ENCODE measurements at regions not wholly inside any gene's neighbourhood (a gene's known extent, or its start where the extent isn't known, plus 50 kb on each side); places are given as distances from the start of the nearest gene placed in this dataset.
A peak's percentile ranks its signal among the peaks of the same experiment; 100 is the strongest.

GRCh38 chr5:173709145-173709544 is 92.7 kb upstream of the BOD1 start:
- in situ Hi-C loops (cut with MboI), result no loop called here
- Histone ChIP-seq H3K9me1 (ENCODE audit: control insufficient read depth, insufficient read depth, low read length) (no peaks in the 10 kb centered on the region), H3K4me1 (replicated peaks in 1 of 2; ENCODE audit: control insufficient read depth in 2 of 2, insufficient read depth in 2 of 2, low read length in 2 of 2) (peaks cover 7% of the 10 kb centered on the region in 2 experiments; a peak in 4 of 5 replicates), H3K9me3 (replicated peaks; ENCODE audit: control insufficient read depth, insufficient read depth, low read depth, low read length) (no peaks in the 10 kb centered on the region), H2AFZ (ENCODE audit: low read depth, low read length) (peak overlapping the region; percentile 46), H3K79me2 (ENCODE audit: control insufficient read depth, insufficient read depth, low read length) (no peaks in the 10 kb centered on the region), H3K36me3 (ENCODE audit: control insufficient read depth, insufficient read depth, low read length) (no peaks in the 10 kb centered on the region), H3K4me3 (no peak overlapping the region), H4K20me1 (replicated peaks; ENCODE audit: control insufficient read depth, insufficient read depth, low read length) (no peaks in the 10 kb centered on the region), H3K9ac (ENCODE audit: insufficient read depth in 1 of 2, low read depth in 2 of 2, low read length in 2 of 2) (no peak overlapping the region; a peak in 1 of 4 replicates), H3K4me2 (ENCODE audit: insufficient read depth, low read length) (no peak overlapping the region), H3K27ac (ENCODE audit: extremely low read depth, low read depth, low read length) (no peak overlapping the region), H3K27me3 (ENCODE audit: control insufficient read depth in 2 of 2, insufficient read depth in 2 of 2, low read length in 2 of 2) (no peaks in the 10 kb centered on the region)
- ATAC-seq (no peak), DNase-seq (ENCODE audit: extremely low read depth in 1 of 4, low spot score in 3 of 4) (no peak), FAIRE-seq (no peak)
- POLR2A ChIA-PET, result interaction anchor here (1.0 kb wide), 1 partner anchor 12 kb away, joined by 4 read pairs; no protein-coding TSS in a partner anchor
- CTCF ChIA-PET (ENCODE audit: low intra/inter-chr PET ratio), result no interaction called here
- WGBS (ENCODE audit: insufficient coverage, low coverage, missing lambda C conversion rate), result 60% methylated on average over 3 of the region's 3 CpGs
- no TSS peak for BruUV-seq (replicated peaks)
- intact Hi-C loops (cut with micrococcal nuclease), result loop anchor here (10.0 kb wide), 1 partner anchor 176 kb away; the partner anchor contains the start of gene CPEB4
- TF ChIP-seq ADNP (tag; IDR thresholded peaks at IDR 0.05), result no peak
- no peak for TF ChIP-seq KAT2B (IDR thresholded peaks at IDR 0.05; ENCODE audit: low read depth, low read length)
- peak; percentile 75 for TF ChIP-seq RBM25 (IDR thresholded peaks at IDR 0.05; ENCODE audit: low read depth, low read length, severe bottlenecking)
- TF ChIP-seq ZNF507 (tag; conservative IDR thresholded peaks at IDR 0.05), result no peak
- TF ChIP-seq RCOR1 (IDR thresholded peaks at IDR 0.05; ENCODE audit: borderline replicate concordance in 1 of 2, low read depth in 2 of 2, low read length in 2 of 2), result 0 out of 4 replicates have a peak, but pooled peaks of 1 of the 2 experiments have one; percentile 2
- TF ChIP-seq ZNF436 (CRISPR knock-in tag; IDR thresholded peaks at IDR 0.05), result peak; percentile 63; the same call in 1 of the 2 replicates
- no peak for TF ChIP-seq RBM22 (IDR thresholded peaks at IDR 0.05; ENCODE audit: low read depth, low read length, poor library complexity, severe bottlenecking)
- TF ChIP-seq ZNF324 (CRISPR knock-in tag; IDR thresholded peaks at IDR 0.05), result no peak
- TF ChIP-seq DDX20 (tag; IDR thresholded peaks at IDR 0.05; ENCODE audit: low read depth), result no peak
- TF ChIP-seq CEBPG (CRISPR knock-in tag; IDR thresholded peaks at IDR 0.05), result no peak
- no peak for TF ChIP-seq CEBPG (tag; conservative IDR thresholded peaks at IDR 0.05 in 1 of 2, IDR thresholded peaks at IDR 0.05 in 1 of 2)
- no peak for TF ChIP-seq SETDB1 (IDR thresholded peaks at IDR 0.05; ENCODE audit: low read length)
- peak; percentile 71; the same call in 1 of the 2 replicates for TF ChIP-seq SMARCA5 (IDR thresholded peaks at IDR 0.05)
- TF ChIP-seq MLX (CRISPR knock-in tag; conservative IDR thresholded peaks at IDR 0.05), result no peak
- TF ChIP-seq ZNF740 (CRISPR knock-in tag; IDR thresholded peaks at IDR 0.05), result no peak
- no peak for TF ChIP-seq ZNF740 (tag; IDR thresholded peaks at IDR 0.05)
- TF ChIP-seq TAL1 (IDR thresholded peaks at IDR 0.05), result no peak
- peak; percentile 62; the same call in 1 of the 2 replicates for TF ChIP-seq BCOR (IDR thresholded peaks at IDR 0.05)
- TF ChIP-seq HNRNPK (IDR thresholded peaks at IDR 0.05; ENCODE audit: low read depth, low read length, poor library complexity, severe bottlenecking), result no peak
- TF ChIP-seq KDM1A (IDR thresholded peaks at IDR 0.05), result no peak
- TF ChIP-seq CCNT2 (IDR thresholded peaks at IDR 0.05; ENCODE audit: borderline replicate concordance, extremely low read depth, insufficient read length, low read depth, low read length), result no peak
- no peak for TF ChIP-seq FOXJ2 (tag; IDR thresholded peaks at IDR 0.05)
- no peak for TF ChIP-seq SRSF3 (IDR thresholded peaks at IDR 0.05; ENCODE audit: insufficient read depth, low read length)
- TF ChIP-seq POLR2H (tag; IDR thresholded peaks at IDR 0.05; ENCODE audit: low read depth), result no peak
- TF ChIP-seq ZFP36 (IDR thresholded peaks at IDR 0.05; ENCODE audit: low read depth, low read length, partially characterized antibody), result peak; percentile 96

Measured in K562 (cell line).